Omental fat pad (tissue), 3 donors: ENCODE measurements at regions not wholly inside any gene's neighbourhood (a gene's known extent, or its start where the extent isn't known, plus 50 kb on each side); places are given as distances from the start of the nearest gene placed in this dataset.

Experiments used
- ATAC-seq: fragments of 150-250 bp; one replicate; pipeline ENCODE4 v1.9.1; 2016; ENCODE audit warnings: mild to moderate bottlenecking, moderate library complexity; ENCODE audit not compliant: low FRiP score
- DNase-seq: peaks from one replicate; pipeline ENCODE4 v3.0.0-alpha.2; 2019; ENCODE audit warnings: low spot score
- TF ChIP-seq, protein P1 (sequence below), 3 donors: fragments of 450-650 bp; IDR thresholded peaks; one replicate each; pipeline ENCODE4 v1.5.1; 2016 to 2017; ENCODE audit warnings: antibody characterized with exemption in 3 of 3, mild to moderate bottlenecking in 3 of 3, moderate library complexity in 2 of 3

DNA sequence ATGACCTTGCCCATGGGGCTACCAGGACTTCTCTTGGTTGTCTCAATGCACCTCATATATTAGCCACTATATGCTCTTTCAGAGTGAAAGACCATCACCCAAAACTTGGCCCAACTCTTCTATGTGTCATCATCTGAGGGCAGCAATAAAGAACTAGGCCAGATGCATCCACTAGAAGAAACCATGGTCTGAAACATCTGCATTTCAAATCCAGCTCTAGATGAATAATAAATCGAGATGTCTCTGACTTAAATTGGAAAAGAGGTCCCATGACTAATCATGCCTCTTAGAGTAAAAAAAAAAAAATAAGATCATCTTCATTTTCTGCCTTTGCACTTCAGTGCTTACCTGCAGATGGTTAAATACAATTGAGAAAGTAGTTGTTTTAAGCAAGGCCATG is 397.6 kb upstream of the PITX2 start:
- TF ChIP-seq, protein P1, sequence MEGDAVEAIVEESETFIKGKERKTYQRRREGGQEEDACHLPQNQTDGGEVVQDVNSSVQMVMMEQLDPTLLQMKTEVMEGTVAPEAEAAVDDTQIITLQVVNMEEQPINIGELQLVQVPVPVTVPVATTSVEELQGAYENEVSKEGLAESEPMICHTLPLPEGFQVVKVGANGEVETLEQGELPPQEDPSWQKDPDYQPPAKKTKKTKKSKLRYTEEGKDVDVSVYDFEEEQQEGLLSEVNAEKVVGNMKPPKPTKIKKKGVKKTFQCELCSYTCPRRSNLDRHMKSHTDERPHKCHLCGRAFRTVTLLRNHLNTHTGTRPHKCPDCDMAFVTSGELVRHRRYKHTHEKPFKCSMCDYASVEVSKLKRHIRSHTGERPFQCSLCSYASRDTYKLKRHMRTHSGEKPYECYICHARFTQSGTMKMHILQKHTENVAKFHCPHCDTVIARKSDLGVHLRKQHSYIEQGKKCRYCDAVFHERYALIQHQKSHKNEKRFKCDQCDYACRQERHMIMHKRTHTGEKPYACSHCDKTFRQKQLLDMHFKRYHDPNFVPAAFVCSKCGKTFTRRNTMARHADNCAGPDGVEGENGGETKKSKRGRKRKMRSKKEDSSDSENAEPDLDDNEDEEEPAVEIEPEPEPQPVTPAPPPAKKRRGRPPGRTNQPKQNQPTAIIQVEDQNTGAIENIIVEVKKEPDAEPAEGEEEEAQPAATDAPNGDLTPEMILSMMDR (IDR thresholded peaks at IDR 0.05) = no peak
- ATAC-seq = no peak

DNA sequence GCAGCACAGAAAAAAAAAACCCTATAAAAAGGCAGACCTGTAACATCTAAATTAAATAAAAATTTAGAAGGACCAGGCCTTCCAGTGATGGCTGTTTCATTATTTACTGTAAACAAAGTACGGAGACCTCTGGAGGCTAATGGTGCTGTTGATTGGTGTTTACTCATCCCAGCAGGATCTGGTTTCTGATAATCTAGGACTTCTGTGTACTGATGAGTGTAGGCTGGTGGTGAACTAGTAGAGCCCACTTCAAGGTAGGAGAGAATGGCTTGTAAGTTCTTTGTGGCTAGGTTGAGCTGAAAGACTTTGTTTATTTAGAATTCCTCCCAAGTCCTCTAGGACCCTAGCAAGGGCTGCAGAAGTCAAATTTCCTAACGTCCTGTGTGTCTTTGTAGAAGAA is 398.1 kb upstream of the PITX2 start:
- ATAC-seq = no peak
- no peak for DNase-seq
- TF ChIP-seq, protein P1 (IDR thresholded peaks at IDR 0.05) = no peak

More for the DNA sequence above, 397.6 kb upstream of the PITX2 start:
- no peak for DNase-seq

DNA sequence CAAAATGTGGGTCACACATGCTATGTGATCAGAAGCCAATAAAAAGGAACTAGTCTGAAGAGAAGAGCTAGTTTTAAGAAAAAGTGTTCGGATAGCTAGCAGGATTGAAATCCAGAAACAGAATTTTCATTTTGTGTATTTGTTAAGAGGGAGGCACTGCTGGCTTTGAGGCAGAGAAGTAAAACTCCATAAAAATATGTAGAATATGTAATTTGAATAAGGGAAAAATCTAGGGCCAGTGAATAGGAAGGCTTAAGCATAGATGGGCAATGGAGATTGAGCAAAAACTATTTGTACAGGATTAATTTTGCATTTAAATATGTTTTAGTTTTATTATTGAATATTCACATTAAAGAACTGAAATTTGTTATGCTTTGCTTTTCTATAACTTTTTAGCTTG is 399.9 kb upstream of the PITX2 start:
- DNase-seq = no peak
- ATAC-seq = no peak
- TF ChIP-seq, protein P1 (IDR thresholded peaks at IDR 0.05) = no peak

DNA sequence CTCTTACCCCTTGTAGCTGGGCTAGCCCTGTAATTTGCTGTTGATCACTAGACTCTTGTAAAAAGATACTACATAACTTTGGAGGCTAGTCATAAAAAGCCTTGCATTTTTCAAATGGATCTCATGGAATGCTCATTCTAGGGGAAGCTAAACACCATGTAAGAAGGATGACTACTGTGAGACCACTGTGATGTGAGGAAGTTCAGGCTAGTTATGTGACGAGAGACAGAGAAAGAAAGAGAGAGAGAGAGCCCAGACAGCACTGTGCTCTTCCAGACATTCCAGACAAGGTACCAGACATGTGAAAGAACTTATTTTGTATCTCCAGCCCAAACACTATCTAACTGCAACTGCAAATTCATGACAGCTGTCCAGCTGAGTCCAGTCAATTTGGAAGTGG is 404.6 kb upstream of the PITX2 start:
- TF ChIP-seq, protein P1 (IDR thresholded peaks at IDR 0.05) = no peak
- ATAC-seq (no peak), DNase-seq (no peak)

DNA sequence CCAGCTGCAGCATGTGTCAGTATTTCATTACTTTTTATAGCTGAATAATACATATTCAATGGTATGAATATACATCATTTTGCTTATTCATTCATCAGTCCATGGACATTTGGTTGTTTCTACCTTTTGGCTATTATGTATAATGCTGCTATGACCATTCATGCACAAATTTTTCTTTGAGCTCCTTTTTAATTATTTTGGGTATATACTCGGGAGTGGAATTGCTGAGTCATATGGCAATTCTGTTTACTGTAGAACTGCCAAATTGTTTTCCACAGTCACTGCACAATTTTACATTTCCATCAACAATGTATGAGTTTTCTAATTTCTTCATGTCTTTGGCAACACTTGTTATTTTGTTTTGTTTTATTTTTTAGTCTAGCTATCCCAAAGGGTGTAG is 405.9 kb upstream of the PITX2 start:
- ATAC-seq (no peak), DNase-seq (no peak)
- TF ChIP-seq, protein P1 (IDR thresholded peaks at IDR 0.05) = no peak

DNA sequence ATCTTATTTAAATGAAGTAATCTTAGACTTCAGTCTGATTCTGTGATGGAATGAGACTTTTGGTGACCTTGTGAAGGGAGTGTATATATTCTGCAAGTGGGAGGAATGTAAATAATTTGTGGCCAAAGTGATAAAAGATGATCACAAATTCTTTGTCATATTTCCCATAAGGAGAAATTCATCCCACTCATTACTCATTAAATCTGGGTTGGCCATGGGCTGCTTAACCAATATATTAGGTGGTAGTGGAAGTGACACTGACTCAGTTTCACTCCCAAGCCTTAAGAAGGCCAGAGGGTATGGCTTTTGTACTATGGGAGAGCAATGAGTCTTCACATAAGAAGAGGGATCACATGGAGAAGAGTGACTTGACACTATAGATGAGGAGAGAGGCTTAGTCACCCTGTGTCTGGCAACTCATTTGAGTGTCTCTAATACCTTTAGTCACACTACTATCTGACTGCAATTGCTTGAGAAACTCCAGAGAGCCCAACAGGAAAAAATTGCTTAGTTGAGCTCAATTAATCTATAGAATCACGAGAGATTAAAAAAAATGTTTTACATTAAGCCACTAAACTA is 408.2 kb upstream of the PITX2 start:
- ATAC-seq = no peak
- DNase-seq = no peak
- TF ChIP-seq, protein P1 (IDR thresholded peaks at IDR 0.05) = no peak

DNA sequence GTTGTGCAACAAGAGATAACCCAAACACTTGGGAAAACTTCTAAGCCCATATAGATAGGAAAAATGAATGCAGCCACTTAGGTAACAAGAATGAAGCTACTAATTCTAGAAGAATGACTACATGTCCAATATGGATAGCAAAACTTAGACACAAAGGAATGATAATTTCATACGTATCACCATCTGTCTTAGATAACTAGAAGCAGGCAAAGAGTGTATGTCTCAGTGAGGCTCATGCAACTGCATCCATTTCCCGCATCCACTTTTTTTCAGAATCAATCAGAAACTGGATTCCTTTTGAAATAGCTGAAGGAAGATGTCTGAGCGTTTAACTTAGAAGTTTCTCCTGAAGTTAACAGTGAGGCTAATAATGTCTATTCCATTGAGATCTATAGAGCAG is 408.7 kb upstream of the PITX2 start:
- TF ChIP-seq, protein P1 (IDR thresholded peaks at IDR 0.05) = no peak
- DNase-seq (no peak), ATAC-seq (no peak)
